NAMALWA (cell line): ENCODE measurements at regions not wholly inside any gene's neighbourhood (a gene's known extent, or its start where the extent isn't known, plus 50 kb on each side); places are given as distances from the start of the nearest gene placed in this dataset.
"Not testable (repeated sequence)": the region's sequence is repeated elsewhere in the genome, so short reads cannot be mapped to it uniquely, and the experiment has no call there.

ENCODE experiments used
- DNase-seq: peaks from one replicate; pipeline ENCODE4 v3.0.0-alpha.2; 2015; ENCODE audit warnings: low spot score

- no peak for DNase-seq
These were observed 136.7 kb upstream of the ZNF746 start for GRCh38 chr7:149633976-149634945.

- DNase-seq: not testable (repeated sequence)
These were observed 130.9 kb upstream of the ZNF746 start for GRCh38 chr7:149628361-149629149.

- DNase-seq: no peak
These were observed 130.3 kb upstream of the ZNF746 start for GRCh38 chr7:149627911-149628310.

GRCh38 chr7:149626972-149627371 is 129.4 kb upstream of the ZNF746 start:
- no peak for DNase-seq

- DNase-seq: no peak
These were observed 128.4 kb upstream of the ZNF746 start for GRCh38 chr7:149625947-149626392.

GRCh38 chr7:149625340-149625946 is 127.8 kb upstream of the ZNF746 start:
- DNase-seq: peak; percentile 88

- DNase-seq: peak; percentile 97
These were observed 127.1 kb upstream of the ZNF746 start for GRCh38 chr7:149624419-149625339.

GRCh38 chr7:149624006-149624405 is 126.4 kb upstream of the ZNF746 start:
- peak; percentile 70 for DNase-seq

- DNase-seq: not testable (repeated sequence)
These were observed 125.8 kb upstream of the ZNF746 start for GRCh38 chr7:149623262-149623997.

- no peak for DNase-seq
These were observed 125.0 kb upstream of the ZNF746 start for GRCh38 chr7:149622444-149623210.

GRCh38 chr7:149621776-149622175 is 124.2 kb upstream of the ZNF746 start:
- DNase-seq: no peak

- no peak for DNase-seq
These were observed 123.4 kb upstream of the ZNF746 start for GRCh38 chr7:149620961-149621360.

- DNase-seq: no peak
These were observed 119.3 kb upstream of the ZNF746 start for GRCh38 chr7:149616898-149617297.

GRCh38 chr7:149615690-149616270 is 118.2 kb upstream of the ZNF746 start:
- no peak for DNase-seq

- DNase-seq: no peak
These were observed 112.9 kb upstream of the ZNF746 start for GRCh38 chr7:149610441-149611011.

- no peak for DNase-seq
These were observed 110.6 kb upstream of the ZNF746 start for GRCh38 chr7:149608168-149608567.

GRCh38 chr7:149607683-149608082 is 110.1 kb upstream of the ZNF746 start:
- no peak for DNase-seq

- DNase-seq: no peak
These were observed 109.2 kb upstream of the ZNF746 start for GRCh38 chr7:149606826-149607225.

GRCh38 chr7:149605696-149606095 is 108.1 kb upstream of the ZNF746 start:
- no peak for DNase-seq
